HepG2 (cell line): ENCODE measurements at regions not wholly inside any gene's neighbourhood (a gene's known extent, or its start where the extent isn't known, plus 50 kb on each side); places are given as distances from the start of the nearest gene placed in this dataset.

ENCODE experiments used
- ATAC-seq: fragments of 200-7000 bp; cut with Tn5 transposase; 3 replicates; pipeline ENCODE4 v1.9.1; 2020; ENCODE audit warnings: mild to moderate bottlenecking, moderate library complexity
- BruUV-seq: library from RNA; stranded (reverse); fragments of 400-500 nt; replicated peaks from 2 replicates; lab custom pipeline; 2021; lab: Mats Ljungman, UMichigan
- CTCF ChIA-PET: fragments of 300-600 bp; formaldehyde crosslinking; extraction: SDS; loops from one replicate; lab custom pipeline; 2021; ENCODE audit warnings: low total read pairs, inconsistent platforms, low intra/inter-chr PET ratio; lab: Yijun Ruan, JAX
- POLR2A ChIA-PET: fragments of 350-600 bp; sonication (Branson Sonifier 250); formaldehyde crosslinking; loops from one replicate; lab custom pipeline; 2020; ENCODE audit warnings: antibody characterized with exemption, inconsistent platforms; lab: Yijun Ruan, JAX
- DNase-seq: peaks from one replicate; pipeline ENCODE4 v3.0.0-alpha.2; 2015; ENCODE audit warnings: low spot score
- FAIRE-seq: peaks from 3 replicates; lab custom pipeline; 2011; peaks lifted over from hg19 to GRCh38; lab: Jason Lieb, UNC
- H2AFZ ChIP-seq: one replicate; pipeline ENCODE4 v1.6.1; 2011; ENCODE audit warnings: low read length, inconsistent platforms
- H3K27ac ChIP-seq: fragments of 300-600 bp; 3 replicates; pipeline ENCODE4 v1.8.0; 2011; ENCODE audit warnings: mixed run types, mild to moderate bottlenecking, mixed read lengths, low read length, inconsistent platforms; ENCODE audit not compliant: insufficient read depth; ENCODE audit errors: extremely low read length
- H3K27me3 ChIP-seq, 2 experiments: fragments of 200-600 bp in 1 of 2; 2 replicates in 1 of 2; 3 replicates in 1 of 2; pipeline versions ENCODE4 v1.6.0 to v1.8.0; 2011; ENCODE audit warnings: low read length in 2 of 2, mild to moderate bottlenecking in 2 of 2, moderate library complexity in 2 of 2, inconsistent platforms in 1 of 2; ENCODE audit not compliant: insufficient read depth in 2 of 2, control insufficient read depth in 1 of 2
- H3K36me3 ChIP-seq, 2 experiments: fragments of 200-600 bp in 1 of 2; replicated peaks in 1 of 2; 2 replicates in 1 of 2; 3 replicates in 1 of 2; pipeline versions ENCODE4 v1.5.1 to v1.8.0; 2011; ENCODE audit warnings: low read length in 2 of 2, inconsistent platforms in 1 of 2; ENCODE audit not compliant: insufficient read depth in 2 of 2, control insufficient read depth in 1 of 2
- H3K4me1 ChIP-seq: 2 replicates; pipeline ENCODE4 v1.5.1; 2012; ENCODE audit warnings: low read length, inconsistent platforms; ENCODE audit not compliant: insufficient read depth
- H3K4me2 ChIP-seq: 2 replicates; pipeline ENCODE4 v1.6.0; 2011; ENCODE audit warnings: low read depth, low read length, inconsistent platforms
- H3K4me3 ChIP-seq, 3 experiments: fragments of 200-600 bp in 1 of 3; sonication (generic), shearing (Covaris generic) in 1 of 3; replicated peaks in 1 of 3; 2 replicates each; pipeline ENCODE4 v1.5.1; 2011 to 2016; ENCODE audit warnings: low read length in 3 of 3, inconsistent platforms in 2 of 3, low read depth in 2 of 3, mild to moderate bottlenecking in 2 of 3, control low read depth in 1 of 3, mixed read lengths in 1 of 3; ENCODE audit not compliant: insufficient read depth in 1 of 3
- H3K79me2 ChIP-seq: one replicate; pipeline ENCODE4 v1.6.1; 2011; ENCODE audit warnings: low read length, inconsistent platforms; ENCODE audit not compliant: insufficient read depth
- H3K9ac ChIP-seq: 2 replicates; pipeline ENCODE4 v1.6.0; 2011; ENCODE audit warnings: mild to moderate bottlenecking, low read depth, low read length, inconsistent platforms; ENCODE audit not compliant: insufficient read depth
- H3K9me3 ChIP-seq: 2 replicates; pipeline ENCODE4 v1.5.1; 2012; ENCODE audit warnings: mild to moderate bottlenecking, low read length
- H4K20me1 ChIP-seq: 2 replicates; pipeline ENCODE4 v1.6.0; 2011; ENCODE audit warnings: inconsistent platforms, mild to moderate bottlenecking, low read length, moderate library complexity; ENCODE audit not compliant: insufficient read depth
- ARNT ChIP-seq: fragments of 450-650 bp; IDR thresholded peaks from 2 replicates; pipeline ENCODE4 v1.6.1; 2017
- ARNT2 ChIP-seq: sonication (generic); formaldehyde crosslinking; IDR thresholded peaks from 2 replicates; pipeline ENCODE4 v1.8.0; 2022; ENCODE audit warnings: mild to moderate bottlenecking, low read depth, missing genetic modification reagents, moderate library complexity
- ATF5 ChIP-seq: sonication (generic); formaldehyde crosslinking; IDR thresholded peaks from 2 replicates; pipeline ENCODE4 v1.4.0; 2020; ENCODE audit warnings: mild to moderate bottlenecking, low read depth, missing genetic modification reagents
- DMAP1 ChIP-seq: IDR thresholded peaks from 2 replicates; pipeline ENCODE4 v1.6.1; 2016
- FLYWCH1 ChIP-seq: sonication (generic); formaldehyde crosslinking; IDR thresholded peaks from 2 replicates; pipeline ENCODE4 v1.8.1; 2023; ENCODE audit warnings: mild to moderate bottlenecking, missing genetic modification reagents
- HMGXB3 ChIP-seq: sonication (generic); formaldehyde crosslinking; IDR thresholded peaks from 2 replicates; pipeline ENCODE4 v1.4.0; 2020; ENCODE audit warnings: missing genetic modification reagents, borderline replicate concordance
- RFX3 ChIP-seq: IDR thresholded peaks from 2 replicates; pipeline ENCODE4 v1.6.1; 2016; ENCODE audit warnings: missing biosample characterization, missing genetic modification reagents
- SP2 ChIP-seq: sonication (generic); formaldehyde crosslinking; IDR thresholded peaks from 2 replicates; pipeline ENCODE4 v1.5.1; 2020; ENCODE audit warnings: mild to moderate bottlenecking, missing genetic modification reagents
- YEATS4 ChIP-seq: sonication (generic); formaldehyde crosslinking; IDR thresholded peaks from 2 replicates; pipeline ENCODE4 v1.4.0; 2020; ENCODE audit warnings: missing genetic modification reagents, borderline replicate concordance
- ZMAT5 ChIP-seq: sonication (generic); formaldehyde crosslinking; IDR thresholded peaks from 2 replicates; pipeline ENCODE4 v1.5.0; 2020; ENCODE audit warnings: mild to moderate bottlenecking, low read depth, missing genetic modification reagents, borderline replicate concordance
- ZNF180 ChIP-seq: sonication (generic); formaldehyde crosslinking; IDR thresholded peaks from 2 replicates; pipeline ENCODE4 v1.4.0; 2020; ENCODE audit warnings: low read depth, missing genetic modification reagents, borderline replicate concordance
- ZNF280D ChIP-seq: sonication (generic); formaldehyde crosslinking; IDR thresholded peaks from 2 replicates; pipeline ENCODE4 v1.5.1; 2020; ENCODE audit warnings: mild to moderate bottlenecking, missing genetic modification reagents
- ZNF335 ChIP-seq: sonication (generic); formaldehyde crosslinking; IDR thresholded peaks from 2 replicates; pipeline ENCODE4 v1.4.0; 2020; ENCODE audit warnings: missing genetic modification reagents
- ZNF431 ChIP-seq: sonication (generic); formaldehyde crosslinking; IDR thresholded peaks from 2 replicates; pipeline ENCODE4 v1.9.0; 2022; ENCODE audit warnings: missing genetic modification reagents, low read depth, mild to moderate bottlenecking, borderline replicate concordance
- ZNF841 ChIP-seq: sonication (generic); formaldehyde crosslinking; IDR thresholded peaks from 2 replicates; pipeline ENCODE4 v1.8.1; 2023; ENCODE audit warnings: missing genetic modification reagents, borderline replicate concordance
- WGBS: methylation state at CpG from one replicate; pipeline ENCODE4 v1.1.6; 2017; ENCODE audit warnings: low lambda C conversion rate; 5-methylcytosine and 5-hydroxymethylcytosine counted together
- in situ Hi-C: cut with HindIII; loops from 2 replicates; pipeline ENCODE4 v1.10.0; 2017; ENCODE audit warnings: low pct_unique_long_range_greater_than_20kb; ENCODE audit not compliant: extremely low pct_ligation_motif_present
- intact Hi-C: fragments of 100-400 bp; cut with micrococcal nuclease; formaldehyde crosslinking; loops from one replicate; pipeline ENCODE4 v1.10.0; 2022; ENCODE audit not compliant: unreplicated experiment
- TF ChIP-seq, protein P1 (sequence below): sonication (generic); formaldehyde crosslinking; IDR thresholded peaks from 2 replicates; pipeline ENCODE4 v1.4.0; 2020; ENCODE audit warnings: mild to moderate bottlenecking, missing genetic modification reagents

DNA sequence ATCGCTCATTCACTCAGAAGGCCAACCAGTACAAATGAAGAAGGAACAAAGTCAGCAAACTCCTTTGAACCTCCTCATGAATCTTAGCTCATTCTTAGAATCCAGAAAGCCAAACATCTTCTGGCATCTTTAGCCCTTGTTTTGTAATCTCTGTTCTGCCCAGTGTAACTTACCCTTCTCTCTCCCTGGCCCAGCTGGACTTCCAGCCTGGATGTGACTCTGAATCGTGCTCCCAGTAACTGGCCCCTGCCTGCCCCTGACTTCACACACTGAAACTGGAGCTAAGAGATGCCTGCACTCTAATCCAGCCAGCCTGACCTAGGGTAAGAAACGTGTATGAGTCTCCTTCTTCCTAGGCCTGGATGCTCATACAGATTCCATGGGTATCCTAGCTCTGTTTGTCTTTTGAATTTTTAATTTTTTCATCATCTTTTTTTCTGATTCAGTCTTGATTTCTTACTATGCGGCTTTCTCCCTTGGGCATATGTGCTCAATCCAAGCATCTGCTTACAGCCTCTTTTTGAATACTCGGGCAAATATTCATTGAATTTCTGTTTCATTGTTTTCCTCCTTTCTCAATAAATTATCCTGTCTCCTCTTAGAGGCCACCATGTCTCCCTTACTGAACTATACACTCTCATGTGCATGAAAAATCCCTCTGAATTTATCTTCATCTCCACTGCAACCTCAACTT is 845.6 kb upstream of the AUTS2 start:
- Histone ChIP-seq H3K4me3 (no peak overlapping the region), H3K4me1 (no peaks in the 10 kb centered on the region), H4K20me1 (no peaks in the 10 kb centered on the region), H3K4me2 (no peak overlapping the region), H2AFZ (no peak overlapping the region), H3K27me3 (no peaks in the 10 kb centered on the region), H3K9ac (no peak overlapping the region), H3K9me3 (peaks cover 23% of the 10 kb centered on the region; the same call in 1 of the 2 replicates), H3K36me3 (no peaks in the 10 kb centered on the region), H3K27ac (no peak overlapping the region), H3K79me2 (no peaks in the 10 kb centered on the region)
- ChIA-PET CTCF (no interaction called here), POLR2A (no interaction called here)
- intact Hi-C loops (no loop called here), in situ Hi-C loops (no loop called here)
- no peak for TF ChIP-seq ZNF431 (CRISPR knock-in tag)
- no peak for TF ChIP-seq ZNF841 (CRISPR knock-in tag)
- TF ChIP-seq, protein P1, sequence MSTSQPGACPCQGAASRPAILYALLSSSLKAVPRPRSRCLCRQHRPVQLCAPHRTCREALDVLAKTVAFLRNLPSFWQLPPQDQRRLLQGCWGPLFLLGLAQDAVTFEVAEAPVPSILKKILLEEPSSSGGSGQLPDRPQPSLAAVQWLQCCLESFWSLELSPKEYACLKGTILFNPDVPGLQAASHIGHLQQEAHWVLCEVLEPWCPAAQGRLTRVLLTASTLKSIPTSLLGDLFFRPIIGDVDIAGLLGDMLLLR (CRISPR knock-in tag), result no peak
- TF ChIP-seq ZMAT5 (CRISPR knock-in tag), result no peak
- TF ChIP-seq ZNF180 (CRISPR knock-in tag), result no peak
- no peak for TF ChIP-seq HMGXB3
- no peak for TF ChIP-seq SP2
- TF ChIP-seq ZNF335, result no peak
- TF ChIP-seq ATF5 (CRISPR knock-in tag), result no peak
- TF ChIP-seq FLYWCH1 (CRISPR knock-in tag), result no peak
- no peak for TF ChIP-seq DMAP1 (CRISPR knock-in tag)
- TF ChIP-seq ARNT2, result no peak
- TF ChIP-seq RFX3 (CRISPR knock-in tag), result no peak
- no peak for TF ChIP-seq ARNT
- no peak for TF ChIP-seq ZNF280D
- no peak for TF ChIP-seq YEATS4
- no peak for FAIRE-seq
- BruUV-seq, result no TSS peak
- ATAC-seq, result no peak
- 12% methylated on average over 5 of the region's 5 CpGs for WGBS
- no peak for DNase-seq
